ENCODE measurements at regions not wholly inside any gene's neighbourhood (a gene's known extent, or its start where the extent isn't known, plus 50 kb on each side); places are given as distances from the start of the nearest gene placed in this dataset.

- TF ChIP-seq CTCF (IDR thresholded peaks at IDR 0.05; ENCODE audit: insufficient read depth, low read length, missing control alignments): no peak
- POLR2A ChIA-PET: no interaction called here
- peak overlapping the region; percentile 54 for H3K4me3 ChIP-seq (ENCODE audit: low read depth, low read length)
- DNase-seq (ENCODE audit: low read depth, low spot score): no peak
- CTCF ChIA-PET: interaction anchor here (1.0 to 2.5 kb wide), 8 partner anchors 10 to 531 kb away, joined by 3 to 15 read pairs (median 6); no protein-coding TSS in a partner anchor
Measured at GRCh38 chr9:121567500-121568342, 68.1 kb upstream of the GGTA1 start.

- no peak for TF ChIP-seq CTCF (IDR thresholded peaks at IDR 0.05; ENCODE audit: insufficient read depth, low read length, missing control alignments)
- ChIA-PET POLR2A (no interaction called here), CTCF (interaction anchor here (1.2 to 2.5 kb wide), 9 partner anchors 12 to 530 kb away, joined by 3 to 15 read pairs (median 7); no protein-coding TSS in a partner anchor)
- no peak for DNase-seq (ENCODE audit: low read depth, low spot score)
- peak overlapping the region; percentile 54 for H3K4me3 ChIP-seq (ENCODE audit: low read depth, low read length)
Measured at GRCh38 chr9:121568343-121569265, 69.0 kb upstream of the GGTA1 start.

DNA sequence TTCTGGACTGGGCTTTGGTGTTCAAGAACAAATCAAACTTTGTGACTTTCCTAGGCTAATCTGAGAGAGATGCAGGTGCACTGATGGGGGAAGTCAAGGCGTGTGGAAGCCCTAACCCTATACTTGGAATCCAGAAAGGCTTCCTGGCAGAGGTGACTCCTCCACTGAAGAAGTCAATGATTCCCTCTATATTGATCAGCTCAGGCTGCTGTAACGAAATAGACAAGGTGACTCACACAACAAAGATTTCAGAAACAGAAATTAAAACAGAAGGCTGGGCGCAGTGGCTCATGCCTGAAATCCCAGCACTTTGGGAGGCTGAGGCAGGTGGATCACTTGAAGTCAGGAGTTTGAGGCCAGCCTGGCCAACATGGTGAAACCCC, 69.6 kb upstream of the GGTA1 start:
- no peak overlapping the region for H3K4me3 ChIP-seq (ENCODE audit: low read depth, low read length)
- ChIA-PET POLR2A (no interaction called here), CTCF (interaction anchor here (1.2 to 2.5 kb wide), 4 partner anchors 19 to 120 kb away, joined by 3 to 15 read pairs (median 6); no protein-coding TSS in a partner anchor)
- no peak for TF ChIP-seq CTCF (IDR thresholded peaks at IDR 0.05; ENCODE audit: insufficient read depth, low read length, missing control alignments)
- no peak for DNase-seq (ENCODE audit: low read depth, low spot score)

- H3K4me3 ChIP-seq (ENCODE audit: low read depth, low read length): no peak overlapping the region
- ChIA-PET POLR2A (no interaction called here), CTCF (interaction anchor here (0.9 to 2.5 kb wide), 6 partner anchors 8 to 26 kb away, joined by 3 to 9 read pairs (median 7); no protein-coding TSS in a partner anchor)
- no peak for TF ChIP-seq CTCF (IDR thresholded peaks at IDR 0.05; ENCODE audit: insufficient read depth, low read length, missing control alignments)
- no peak for DNase-seq (ENCODE audit: low read depth, low spot score)
Measured at GRCh38 chr9:121572581-121572980, 72.9 kb upstream of the GGTA1 start.

GRCh38 chr9:121573717-121574485, 74.3 kb upstream of the GGTA1 start:
- POLR2A ChIA-PET: no interaction called here
- H3K4me3 ChIP-seq (ENCODE audit: low read depth, low read length): no peak overlapping the region
- no peak for TF ChIP-seq CTCF (IDR thresholded peaks at IDR 0.05; ENCODE audit: insufficient read depth, low read length, missing control alignments)
- DNase-seq (ENCODE audit: low read depth, low spot score): no peak
- CTCF ChIA-PET: interaction anchor here (0.7 to 1.5 kb wide), 5 partner anchors 8 to 425 kb away, joined by 3 to 6 read pairs (median 3); no protein-coding TSS in a partner anchor
